Sigmoid colon (tissue), 6 donors: ENCODE measurements at regions not wholly inside any gene's neighbourhood (a gene's known extent, or its start where the extent isn't known, plus 50 kb on each side); places are given as distances from the start of the nearest gene placed in this dataset.

ENCODE experiments used
- DNase-seq: peaks from one replicate; pipeline ENCODE4 v3.0.0-alpha.2; 2019
- H3K27ac ChIP-seq, 4 donors: fragments of 200-600 bp; sonication (generic); one replicate each; pipeline ENCODE4 v1.5.1; 2016 to 2019; ENCODE audit warnings: mild to moderate bottlenecking in 1 of 4
- H3K27me3 ChIP-seq, 3 donors: fragments of 200-600 bp; sonication (generic); one replicate each; pipeline ENCODE4 v1.5.1; 2019; ENCODE audit warnings: mild to moderate bottlenecking in 1 of 3
- H3K36me3 ChIP-seq, 4 donors: fragments of 200-600 bp; sonication (generic); one replicate each; pipeline ENCODE4 v1.5.1; 2016 to 2019
- H3K4me1 ChIP-seq, 4 donors: fragments of 200-600 bp; sonication (generic); one replicate each; pipeline ENCODE4 v1.5.1; 2017 to 2019
- H3K4me3 ChIP-seq, 4 donors: fragments of 200-600 bp; sonication (generic); one replicate each; pipeline ENCODE4 v1.5.1; 2017 to 2019; ENCODE audit warnings: mild to moderate bottlenecking in 2 of 4, moderate library complexity in 1 of 4
- H3K9me3 ChIP-seq, 4 donors: fragments of 200-600 bp in 3 of 4; sonication (generic) in 3 of 4; one replicate each; pipeline versions ENCODE4 v1.5.1 to v1.6.1; 2013 to 2019
- CTCF ChIP-seq, 4 experiments: fragments of 450-650 bp in 3 of 4; fragments of 200-600 bp in 1 of 4; IDR thresholded peaks; one replicate each; pipeline ENCODE4 v1.5.1; 2016 to 2019; ENCODE audit warnings: antibody characterized with exemption in 4 of 4, mild to moderate bottlenecking in 3 of 4, moderate library complexity in 2 of 4
- EP300 ChIP-seq, 4 donors: sonication (generic); formaldehyde crosslinking; IDR thresholded peaks; one replicate each; pipeline ENCODE4 v1.6.1; 2017; ENCODE audit warnings: antibody characterized with exemption in 4 of 4
- POLR2A ChIP-seq, 2 donors: fragments of 450-650 bp; IDR thresholded peaks; one replicate each; pipeline ENCODE4 v1.6.1; 2016; ENCODE audit warnings: antibody characterized with exemption in 2 of 2, mild to moderate bottlenecking in 2 of 2, moderate library complexity in 2 of 2
- POLR2AphosphoS5 ChIP-seq, 4 donors: sonication (generic); formaldehyde crosslinking; IDR thresholded peaks; one replicate each; pipeline ENCODE4 v1.6.1; 2017; ENCODE audit warnings: antibody characterized with exemption in 4 of 4
- WGBS, 2 donors: extraction: QIAGEN DNeasy Blood & Tissue Kit; methylation state at CpG; one replicate each; pipeline ENCODE4 v1.1.7; 2013; 5-methylcytosine and 5-hydroxymethylcytosine counted together
- intact Hi-C: fragments of 100-400 bp; cut with DNase I; formaldehyde crosslinking; loops from one replicate; pipeline ENCODE4 v1.15.1; 2023
- donor health status: healthy with polysubstance abuse.
- donor health status: healthy.

GRCh38 chr16:54798267-54798666, 132.4 kb upstream of the IRX5 start:
- 90% methylated on average over 1 of the region's 1 CpG for WGBS, 2 donors
- no peak for TF ChIP-seq EP300 (IDR thresholded peaks at IDR 0.05)
- no peak for TF ChIP-seq CTCF (IDR thresholded peaks at IDR 0.05)
- no peak for TF ChIP-seq POLR2A (IDR thresholded peaks at IDR 0.05)
- TF ChIP-seq POLR2AphosphoS5 (IDR thresholded peaks at IDR 0.05): no peak
- intact Hi-C loops: no loop called here
- H3K9me3 ChIP-seq: peaks cover 0 to 2% (median 0%) of the 10 kb centered on the region in 4 donors
- H3K27me3 ChIP-seq: no peaks in the 10 kb centered on the region
- no peaks in the 10 kb centered on the region for H3K4me1 ChIP-seq
- no peak for DNase-seq
- H3K27ac ChIP-seq: no peak overlapping the region
- no peaks in the 10 kb centered on the region for H3K36me3 ChIP-seq
- no peak overlapping the region for H3K4me3 ChIP-seq

DNA sequence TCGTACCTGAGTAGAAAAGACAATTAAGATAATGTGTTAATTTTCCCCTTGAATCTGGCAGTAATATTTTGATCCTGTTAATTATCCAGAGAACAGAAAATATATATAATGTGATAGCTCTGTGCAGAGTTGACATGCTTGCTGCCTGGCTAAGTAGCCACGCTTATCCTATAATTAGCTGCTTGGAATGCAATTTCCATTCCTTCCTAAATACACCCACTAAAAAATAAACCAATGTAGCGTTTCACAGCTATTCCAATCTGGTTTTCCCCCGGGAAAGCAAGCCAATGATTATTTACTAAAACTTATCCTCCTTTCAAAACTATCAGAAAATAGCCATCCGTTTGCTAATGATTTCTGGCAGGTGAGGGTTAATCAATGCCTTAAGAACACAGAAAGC, 134.5 kb upstream of the IRX5 start:
- Histone ChIP-seq H3K27ac (no peak overlapping the region), H3K36me3 (no peaks in the 10 kb centered on the region), H3K4me3 (no peak overlapping the region), H3K4me1 (no peaks in the 10 kb centered on the region), H3K9me3 (peaks cover 0 to 2% (median 0%) of the 10 kb centered on the region in 4 donors), H3K27me3 (no peaks in the 10 kb centered on the region)
- TF ChIP-seq EP300 (IDR thresholded peaks at IDR 0.05) (no peak), CTCF (IDR thresholded peaks at IDR 0.05) (no peak), POLR2AphosphoS5 (IDR thresholded peaks at IDR 0.05) (no peak), POLR2A (IDR thresholded peaks at IDR 0.05) (no peak)
- DNase-seq: no peak
- intact Hi-C loops: no loop called here
- 55 to 75% methylated on average over 5 of the region's 5 CpGs for WGBS, 2 donors

GRCh38 chr16:54792811-54793210, 137.9 kb upstream of the IRX5 start:
- Histone ChIP-seq H3K36me3 (no peaks in the 10 kb centered on the region), H3K4me3 (no peak overlapping the region), H3K27ac (no peak overlapping the region), H3K4me1 (no peaks in the 10 kb centered on the region), H3K9me3 (peaks cover 0 to under 1% (median 0%) of the 10 kb centered on the region in 4 donors), H3K27me3 (no peaks in the 10 kb centered on the region)
- no peak for DNase-seq
- intact Hi-C loops: no loop called here
- TF ChIP-seq EP300 (IDR thresholded peaks at IDR 0.05) (no peak), POLR2AphosphoS5 (IDR thresholded peaks at IDR 0.05) (no peak), POLR2A (IDR thresholded peaks at IDR 0.05) (no peak), CTCF (IDR thresholded peaks at IDR 0.05) (no peak)
- 75 to 80% methylated on average over 2 of the region's 2 CpGs for WGBS, 2 donors

- H3K4me3 ChIP-seq: no peak overlapping the region
- 29 to 72% methylated on average over 1 of the region's 1 CpG for WGBS, 2 donors
- no peaks in the 10 kb centered on the region for H3K36me3 ChIP-seq
- no peak overlapping the region for H3K27ac ChIP-seq
- DNase-seq: no peak
- H3K27me3 ChIP-seq: no peaks in the 10 kb centered on the region
- no peak for TF ChIP-seq POLR2A (IDR thresholded peaks at IDR 0.05)
- TF ChIP-seq EP300 (IDR thresholded peaks at IDR 0.05): no peak
- no peak for TF ChIP-seq CTCF (IDR thresholded peaks at IDR 0.05)
- TF ChIP-seq POLR2AphosphoS5 (IDR thresholded peaks at IDR 0.05): no peak
- intact Hi-C loops: no loop called here
- H3K9me3 ChIP-seq: peaks cover 0 to 2% (median 0%) of the 10 kb centered on the region in 4 donors
- H3K4me1 ChIP-seq: no peaks in the 10 kb centered on the region
Measured at GRCh38 chr16:54787045-54787444, 143.6 kb upstream of the IRX5 start.

DNA sequence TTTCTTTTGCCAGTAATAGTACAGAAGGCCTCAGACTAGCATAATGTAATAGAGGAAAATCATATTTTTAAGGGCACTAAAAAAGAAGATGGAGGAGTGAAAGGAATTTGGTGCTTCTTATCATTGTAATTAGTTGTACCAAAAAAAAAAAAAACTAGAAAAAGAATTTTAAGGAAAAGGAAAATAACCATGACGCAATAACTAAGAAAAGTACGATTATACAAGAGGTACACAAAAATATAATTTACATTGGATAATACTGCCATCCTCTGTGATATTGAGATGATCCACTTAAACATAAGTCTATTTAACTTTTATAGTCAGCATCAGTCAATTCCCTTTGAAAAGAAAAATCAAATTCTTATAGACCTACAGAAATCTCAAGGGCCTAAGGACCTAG, 146.7 kb upstream of the IRX5 start:
- peaks cover 0 to 2% (median 0%) of the 10 kb centered on the region in 4 donors for H3K9me3 ChIP-seq
- WGBS, 2 donors: 85 to 90% methylated on average over 2 of the region's 2 CpGs
- H3K36me3 ChIP-seq: no peaks in the 10 kb centered on the region
- intact Hi-C loops: no loop called here
- TF ChIP-seq POLR2AphosphoS5 (IDR thresholded peaks at IDR 0.05) (no peak), EP300 (IDR thresholded peaks at IDR 0.05) (no peak), CTCF (IDR thresholded peaks at IDR 0.05) (no peak), POLR2A (IDR thresholded peaks at IDR 0.05) (no peak)
- no peaks in the 10 kb centered on the region for H3K27me3 ChIP-seq
- H3K4me3 ChIP-seq: no peak overlapping the region
- no peak for DNase-seq
- H3K27ac ChIP-seq: no peak overlapping the region
- no peaks in the 10 kb centered on the region for H3K4me1 ChIP-seq
